ENCODE measurements at regions not wholly inside any gene's neighbourhood (a gene's known extent, or its start where the extent isn't known, plus 50 kb on each side); places are given as distances from the start of the nearest gene placed in this dataset.

GRCh38 chr11:15905366-15906104 is 450.8 kb downstream of the SOX6 start:
- WGBS, 2 donors = 84 to 88% methylated on average over 21 of the region's 21 CpGs
- DNase-seq = peak in 1 of 6 donors; percentile 21
- no peak for FAIRE-seq

GRCh38 chr11:15906481-15907035 is 449.8 kb downstream of the SOX6 start:
- intact Hi-C loops (cut with DNase I) = no loop called here
- 83 to 89% methylated on average over 15 of the region's 15 CpGs for WGBS, 2 donors
- H3K4me1 ChIP-seq = peaks cover 0 to 6% (median 0%) of the 10 kb centered on the region in 3 donors

More at GRCh38 chr11:15905366-15906104, 450.8 kb downstream of the SOX6 start:
- no peaks in the 10 kb centered on the region for H3K9me3 ChIP-seq
- intact Hi-C loops (cut with DNase I) = no loop called here
- peak in 1 of 4 donors; percentile 47 for ATAC-seq
- TF ChIP-seq, protein P1, sequence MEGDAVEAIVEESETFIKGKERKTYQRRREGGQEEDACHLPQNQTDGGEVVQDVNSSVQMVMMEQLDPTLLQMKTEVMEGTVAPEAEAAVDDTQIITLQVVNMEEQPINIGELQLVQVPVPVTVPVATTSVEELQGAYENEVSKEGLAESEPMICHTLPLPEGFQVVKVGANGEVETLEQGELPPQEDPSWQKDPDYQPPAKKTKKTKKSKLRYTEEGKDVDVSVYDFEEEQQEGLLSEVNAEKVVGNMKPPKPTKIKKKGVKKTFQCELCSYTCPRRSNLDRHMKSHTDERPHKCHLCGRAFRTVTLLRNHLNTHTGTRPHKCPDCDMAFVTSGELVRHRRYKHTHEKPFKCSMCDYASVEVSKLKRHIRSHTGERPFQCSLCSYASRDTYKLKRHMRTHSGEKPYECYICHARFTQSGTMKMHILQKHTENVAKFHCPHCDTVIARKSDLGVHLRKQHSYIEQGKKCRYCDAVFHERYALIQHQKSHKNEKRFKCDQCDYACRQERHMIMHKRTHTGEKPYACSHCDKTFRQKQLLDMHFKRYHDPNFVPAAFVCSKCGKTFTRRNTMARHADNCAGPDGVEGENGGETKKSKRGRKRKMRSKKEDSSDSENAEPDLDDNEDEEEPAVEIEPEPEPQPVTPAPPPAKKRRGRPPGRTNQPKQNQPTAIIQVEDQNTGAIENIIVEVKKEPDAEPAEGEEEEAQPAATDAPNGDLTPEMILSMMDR (IDR thresholded peaks at IDR 0.05) = no peak
- no peaks in the 10 kb centered on the region for H3K27me3 ChIP-seq
- H3K4me3 ChIP-seq = no peak overlapping the region
- peaks cover 0 to 6% (median 0%) of the 10 kb centered on the region in 3 donors for H3K4me1 ChIP-seq
- no peak overlapping the region for H3K27ac ChIP-seq
- no peaks in the 10 kb centered on the region for H3K36me3 ChIP-seq

DNA sequence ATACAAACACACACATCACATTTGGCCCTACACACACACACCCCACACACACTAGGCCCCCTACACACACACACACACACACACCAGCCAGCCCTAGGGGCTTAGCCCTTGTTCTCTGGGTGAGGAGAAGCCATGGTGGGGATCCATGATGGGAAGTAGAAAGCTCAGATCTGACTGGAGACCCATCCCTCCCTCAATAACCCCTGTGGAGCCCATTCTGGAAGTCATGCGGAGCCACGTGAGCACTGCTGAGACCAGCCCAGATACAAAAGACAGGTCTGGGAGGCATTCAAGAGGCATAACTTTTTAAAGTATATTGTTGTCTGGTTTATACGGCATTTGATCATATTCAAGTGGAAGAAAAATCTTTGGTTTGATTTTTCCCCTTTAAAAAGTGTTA is 448.5 kb downstream of the SOX6 start:
- TF ChIP-seq, protein P1 (IDR thresholded peaks at IDR 0.05) = no peak
- Histone ChIP-seq H3K27ac (no peak overlapping the region), H3K27me3 (no peaks in the 10 kb centered on the region), H3K4me3 (no peak overlapping the region), H3K9me3 (no peaks in the 10 kb centered on the region), H3K36me3 (no peaks in the 10 kb centered on the region), H3K4me1 (no peaks in the 10 kb centered on the region)
- no peak for FAIRE-seq
- 98% methylated on average over 3 of the region's 3 CpGs for WGBS, 2 donors
- no peak for ATAC-seq
- no peak for DNase-seq
- intact Hi-C loops (cut with DNase I) = no loop called here

More at GRCh38 chr11:15906481-15907035, 449.8 kb downstream of the SOX6 start:
- ATAC-seq (no peak), DNase-seq (no peak), FAIRE-seq (no peak)
- TF ChIP-seq, protein P1 (IDR thresholded peaks at IDR 0.05) = no peak
- no peak overlapping the region for H3K27ac ChIP-seq
- H3K9me3 ChIP-seq = no peaks in the 10 kb centered on the region
- H3K4me3 ChIP-seq = no peak overlapping the region
- no peaks in the 10 kb centered on the region for H3K27me3 ChIP-seq
- no peaks in the 10 kb centered on the region for H3K36me3 ChIP-seq

- no peak for FAIRE-seq
- H3K9me3 ChIP-seq = no peaks in the 10 kb centered on the region
- no peak for DNase-seq
- H3K36me3 ChIP-seq = no peaks in the 10 kb centered on the region
- ATAC-seq = no peak
- intact Hi-C loops (cut with DNase I) = no loop called here
- H3K4me1 ChIP-seq = no peaks in the 10 kb centered on the region
- 82 to 83% methylated on average over 11 of the region's 11 CpGs for WGBS, 2 donors
- no peak overlapping the region for H3K4me3 ChIP-seq
- TF ChIP-seq, protein P1 (IDR thresholded peaks at IDR 0.05) = no peak
- no peaks in the 10 kb centered on the region for H3K27me3 ChIP-seq
- H3K27ac ChIP-seq = no peak overlapping the region
Measured at GRCh38 chr11:15909937-15910598, 446.3 kb downstream of the SOX6 start.
